Osteocyte (in vitro differentiated cells): ENCODE measurements at regions not wholly inside any gene's neighbourhood (a gene's known extent, or its start where the extent isn't known, plus 50 kb on each side); places are given as distances from the start of the nearest gene placed in this dataset.
A peak's percentile ranks its signal among the peaks of the same experiment; 100 is the strongest.

ENCODE experiments used
- DNase-seq: peaks from one replicate; pipeline ENCODE4 v3.0.0; 2021; ENCODE audit warnings: mixed read lengths; ENCODE audit not compliant: unreplicated experiment; ENCODE audit errors: extremely low spot score
- H3K27ac Mint-ChIP-seq: one replicate; pipeline ENCODE4 v1.8.0; 2021; ENCODE audit warnings: mild to moderate bottlenecking, mixed read lengths; ENCODE audit not compliant: unreplicated experiment
- H3K27me3 Mint-ChIP-seq: one replicate; pipeline ENCODE4 v1.8.0; 2021; ENCODE audit warnings: mixed read lengths; ENCODE audit not compliant: unreplicated experiment
- H3K36me3 Mint-ChIP-seq: one replicate; pipeline ENCODE4 v1.8.0; 2021; ENCODE audit warnings: mixed read lengths; ENCODE audit not compliant: unreplicated experiment
- H3K4me1 Mint-ChIP-seq: one replicate; pipeline ENCODE4 v1.8.0; 2021; ENCODE audit warnings: mixed read lengths; ENCODE audit not compliant: unreplicated experiment
- H3K4me3 Mint-ChIP-seq: one replicate; pipeline ENCODE4 v1.8.0; 2021; ENCODE audit warnings: mild to moderate bottlenecking, moderate library complexity, mixed read lengths; ENCODE audit not compliant: unreplicated experiment
- H3K9me3 Mint-ChIP-seq: one replicate; pipeline ENCODE4 v1.8.0; 2021; ENCODE audit warnings: mixed read lengths; ENCODE audit not compliant: unreplicated experiment
- CTCF ChIP-seq: fragments of 200-600 bp; sonication (generic); IDR thresholded peaks from 2 replicates; pipeline ENCODE4 v1.5.0; 2021; ENCODE audit warnings: antibody characterized with exemption, mild to moderate bottlenecking, moderate library complexity

DNA sequence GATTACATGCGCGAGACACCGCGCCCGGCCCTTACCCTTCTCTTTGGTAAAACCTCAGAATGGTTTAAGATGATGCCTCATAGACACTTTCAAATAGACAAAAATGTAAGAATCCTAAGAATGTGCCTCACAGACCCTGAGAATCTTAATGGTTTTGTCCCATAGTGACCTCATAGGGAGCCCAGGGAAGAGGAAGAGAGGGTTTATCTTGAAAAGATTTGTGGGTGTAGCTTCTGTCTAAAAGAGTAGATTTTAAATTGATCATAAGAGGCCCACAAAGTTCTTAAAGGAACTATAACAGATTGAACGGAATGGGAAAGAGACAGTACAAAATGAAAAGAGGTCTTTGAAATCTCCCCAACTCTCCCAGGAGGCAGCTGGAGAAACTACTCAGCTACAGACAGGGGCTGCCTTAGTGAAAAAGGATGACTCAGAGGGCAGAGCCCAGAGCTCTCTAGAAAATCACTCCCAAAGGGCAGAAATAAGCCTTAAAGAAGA lies 220.6 kb downstream of the ADRA2A start:
- no peaks in the 10 kb centered on the region for H3K27me3 Mint-ChIP-seq
- no peaks in the 10 kb centered on the region for H3K9me3 Mint-ChIP-seq
- peak overlapping the region; percentile 64 for H3K27ac Mint-ChIP-seq
- H3K4me1 Mint-ChIP-seq, result peaks cover 11% of the 10 kb centered on the region
- H3K36me3 Mint-ChIP-seq, result no peaks in the 10 kb centered on the region
- no peak overlapping the region for H3K4me3 Mint-ChIP-seq
- no peak for DNase-seq
- no peak for TF ChIP-seq CTCF

DNA sequence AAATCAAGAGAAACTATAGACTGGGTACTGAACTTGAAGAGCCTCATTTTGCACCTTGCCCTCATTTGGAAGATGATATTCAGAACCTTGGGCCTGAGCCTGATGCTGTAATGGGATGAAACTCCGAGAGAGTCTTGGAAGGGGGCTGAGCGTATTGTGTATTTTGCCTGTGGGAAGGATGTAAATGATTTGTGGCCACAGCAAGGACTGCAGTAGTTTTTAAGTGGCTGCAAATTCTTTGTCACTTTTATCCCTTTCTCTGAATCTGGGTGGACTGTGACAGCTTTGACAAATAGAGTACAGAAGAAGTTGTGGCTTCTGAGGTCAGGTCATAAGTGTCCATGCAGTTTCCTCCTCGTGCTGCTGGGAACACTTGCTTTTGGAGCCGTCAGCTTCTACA lies 221.2 kb downstream of the ADRA2A start:
- no peak for TF ChIP-seq CTCF
- peaks cover 11% of the 10 kb centered on the region for H3K4me1 Mint-ChIP-seq
- H3K4me3 Mint-ChIP-seq, result no peak overlapping the region
- no peaks in the 10 kb centered on the region for H3K36me3 Mint-ChIP-seq
- H3K27ac Mint-ChIP-seq, result peak overlapping the region; percentile 3
- H3K27me3 Mint-ChIP-seq, result no peaks in the 10 kb centered on the region
- no peaks in the 10 kb centered on the region for H3K9me3 Mint-ChIP-seq
- no peak for DNase-seq

GRCh38 chr10:111299037-111299436 lies 222.2 kb downstream of the ADRA2A start:
- DNase-seq, result no peak
- Mint-ChIP-seq H3K4me1 (peaks cover 11% of the 10 kb centered on the region), H3K9me3 (no peaks in the 10 kb centered on the region), H3K4me3 (no peak overlapping the region), H3K36me3 (no peaks in the 10 kb centered on the region), H3K27me3 (no peaks in the 10 kb centered on the region), H3K27ac (no peak overlapping the region)
- no peak for TF ChIP-seq CTCF

GRCh38 chr10:111303887-111304286 lies 227.1 kb downstream of the ADRA2A start:
- Mint-ChIP-seq H3K27me3 (no peaks in the 10 kb centered on the region), H3K4me3 (no peak overlapping the region), H3K9me3 (no peaks in the 10 kb centered on the region), H3K36me3 (no peaks in the 10 kb centered on the region), H3K27ac (no peak overlapping the region), H3K4me1 (no peaks in the 10 kb centered on the region)
- no peak for TF ChIP-seq CTCF
- no peak for DNase-seq

DNA sequence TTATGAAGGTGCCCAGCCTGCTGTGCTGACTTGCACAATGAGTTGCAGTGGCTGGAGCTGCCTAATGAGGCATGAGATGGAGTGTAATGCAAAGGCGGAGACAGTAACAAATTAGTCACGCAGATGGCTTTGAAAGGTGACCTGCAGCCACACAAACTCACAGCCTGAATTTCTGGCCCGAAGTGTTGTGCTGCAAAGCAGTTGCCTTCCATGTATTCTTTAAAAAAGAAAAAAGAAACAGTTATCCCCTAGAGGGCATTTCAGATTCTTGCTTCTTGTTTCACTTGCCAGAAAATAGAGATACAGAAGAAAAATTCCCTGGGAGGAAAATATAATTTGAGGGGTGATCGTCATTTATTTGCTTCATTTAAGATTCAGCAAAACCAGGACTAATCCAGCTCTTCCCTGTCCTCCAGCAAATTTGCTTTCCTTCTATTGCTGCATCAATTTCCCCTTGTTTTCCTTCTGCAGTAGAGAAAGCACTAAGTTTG lies 239.9 kb downstream of the ADRA2A start:
- Mint-ChIP-seq H3K4me1 (no peaks in the 10 kb centered on the region), H3K27ac (no peak overlapping the region), H3K36me3 (no peaks in the 10 kb centered on the region), H3K4me3 (no peak overlapping the region), H3K9me3 (no peaks in the 10 kb centered on the region), H3K27me3 (peaks cover 1% of the 10 kb centered on the region)
- TF ChIP-seq CTCF, result no peak
- DNase-seq, result no peak
